SKM-1 (cell line): ENCODE measurements at regions not wholly inside any gene's neighbourhood (a gene's known extent, or its start where the extent isn't known, plus 50 kb on each side); places are given as distances from the start of the nearest gene placed in this dataset.

Source experiments
- DNase-seq: peaks from one replicate; lab custom pipeline; 2025; ENCODE audit not compliant: unreplicated experiment; lab: John Stamatoyannopoulos, UW

GRCh38 chr5:136811551-136811950 lies 446.2 kb upstream of the TRPC7 start:
- no peak for DNase-seq

- no peak for DNase-seq
Measured at GRCh38 chr5:136811086-136811485, 445.7 kb upstream of the TRPC7 start.

GRCh38 chr5:136810261-136810801 lies 445.0 kb upstream of the TRPC7 start:
- DNase-seq = no peak

- no peak for DNase-seq
Measured at GRCh38 chr5:136809382-136809781, 444.0 kb upstream of the TRPC7 start.

- no peak for DNase-seq
Measured at GRCh38 chr5:136808756-136809155, 443.4 kb upstream of the TRPC7 start.

GRCh38 chr5:136805466-136805865 lies 440.1 kb upstream of the TRPC7 start:
- no peak for DNase-seq

GRCh38 chr5:136802383-136802782 lies 437.0 kb upstream of the TRPC7 start:
- no peak for DNase-seq

GRCh38 chr5:136799806-136800372 lies 434.5 kb upstream of the TRPC7 start:
- DNase-seq = no peak

GRCh38 chr5:136793300-136793699 lies 428.0 kb upstream of the TRPC7 start:
- DNase-seq = no peak

- no peak for DNase-seq
Measured at GRCh38 chr5:136781464-136781863, 416.1 kb upstream of the TRPC7 start.

- DNase-seq = no peak
Measured at GRCh38 chr5:136780518-136780917, 415.2 kb upstream of the TRPC7 start.

GRCh38 chr5:136776022-136776927 lies 410.9 kb upstream of the TRPC7 start:
- no peak for DNase-seq

GRCh38 chr5:136772491-136772890 lies 407.1 kb upstream of the TRPC7 start:
- DNase-seq = no peak

GRCh38 chr5:136769900-136770684 lies 404.7 kb upstream of the TRPC7 start:
- DNase-seq = peak; percentile 29

GRCh38 chr5:136769093-136769492 lies 403.7 kb upstream of the TRPC7 start:
- no peak for DNase-seq

GRCh38 chr5:136768457-136768856 lies 403.1 kb upstream of the TRPC7 start:
- no peak for DNase-seq

- no peak for DNase-seq
Measured at GRCh38 chr5:136766456-136766855, 401.1 kb upstream of the TRPC7 start.

GRCh38 chr5:136764601-136765000 lies 399.3 kb upstream of the TRPC7 start:
- no peak for DNase-seq

GRCh38 chr5:136763548-136763947 lies 398.2 kb upstream of the TRPC7 start:
- no peak for DNase-seq

GRCh38 chr5:136754216-136754615 lies 388.9 kb upstream of the TRPC7 start:
- no peak for DNase-seq

- DNase-seq = no peak
Measured at GRCh38 chr5:136750224-136750862, 385.0 kb upstream of the TRPC7 start.
